Nephron (organoid): ENCODE measurements at regions not wholly inside any gene's neighbourhood (a gene's known extent, or its start where the extent isn't known, plus 50 kb on each side); places are given as distances from the start of the nearest gene placed in this dataset.

ENCODE experiments used
- H3K27ac Mint-ChIP-seq, 3 experiments: 2 replicates each; pipeline ENCODE4 v1.8.0; 2020; ENCODE audit warnings: mixed read lengths in 3 of 3, mild to moderate bottlenecking in 2 of 3, moderate library complexity in 1 of 3
- H3K27me3 Mint-ChIP-seq: 2 replicates; pipeline ENCODE4 v1.8.0; 2021; ENCODE audit warnings: low read depth, mild to moderate bottlenecking, moderate library complexity, mixed read lengths
- H3K36me3 Mint-ChIP-seq: 2 replicates; pipeline ENCODE4 v1.8.0; 2020; ENCODE audit warnings: low read depth, mixed read lengths
- H3K4me1 Mint-ChIP-seq: 2 replicates; pipeline ENCODE4 v1.8.0; 2020; ENCODE audit warnings: mixed read lengths
- H3K4me3 Mint-ChIP-seq, 3 experiments: 2 replicates each; pipeline ENCODE4 v1.8.0; 2020; ENCODE audit warnings: mild to moderate bottlenecking in 3 of 3, mixed read lengths in 3 of 3, moderate library complexity in 2 of 3
- H3K9me3 Mint-ChIP-seq: 2 replicates; pipeline ENCODE4 v1.8.0; 2020; ENCODE audit warnings: mixed read lengths
- CTCF ChIP-seq, 3 experiments: fragments of 200-600 bp; sonication (generic); IDR thresholded peaks; one replicate each; pipeline ENCODE4 v1.5.0; 2021; ENCODE audit warnings: antibody characterized with exemption in 3 of 3; ENCODE audit not compliant: unreplicated experiment in 3 of 3

GRCh38 chr3:152623286-152623911 is 211.5 kb upstream of the P2RY1 start:
- no peaks in the 10 kb centered on the region for H3K36me3 Mint-ChIP-seq
- no peak overlapping the region for H3K27ac Mint-ChIP-seq
- no peaks in the 10 kb centered on the region for H3K27me3 Mint-ChIP-seq
- no peaks in the 10 kb centered on the region for H3K9me3 Mint-ChIP-seq
- peaks cover 23% of the 10 kb centered on the region for H3K4me1 Mint-ChIP-seq
- no peak for TF ChIP-seq CTCF (IDR thresholded peaks at IDR 0.05; ENCODE audit: unreplicated experiment in 3 of 3)
- no peak overlapping the region for H3K4me3 Mint-ChIP-seq

DNA sequence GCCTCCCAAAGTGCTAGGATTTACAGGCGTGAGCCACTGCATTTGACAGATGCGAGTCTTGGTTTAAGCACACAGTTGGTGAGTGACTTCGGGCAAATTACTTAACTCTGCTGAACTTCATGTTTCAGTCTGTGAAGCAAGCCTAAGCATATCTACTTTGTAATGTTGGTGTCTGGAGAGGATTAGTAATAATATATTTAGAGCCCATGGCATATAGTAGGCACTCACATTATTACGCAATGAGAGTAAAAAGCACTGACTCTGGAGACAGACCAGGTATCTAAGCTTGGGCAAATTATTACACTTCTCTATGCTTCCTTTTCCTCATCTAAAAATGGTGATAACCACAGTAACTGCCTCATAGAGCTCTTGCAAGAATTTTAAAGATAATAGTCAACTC is 208.7 kb upstream of the P2RY1 start:
- no peaks in the 10 kb centered on the region for H3K36me3 Mint-ChIP-seq
- H3K4me3 Mint-ChIP-seq = no peak overlapping the region
- peaks cover 11% of the 10 kb centered on the region for H3K4me1 Mint-ChIP-seq
- TF ChIP-seq CTCF (IDR thresholded peaks at IDR 0.05; ENCODE audit: unreplicated experiment in 3 of 3) = no peak
- H3K9me3 Mint-ChIP-seq = peaks cover 8% of the 10 kb centered on the region
- peaks cover 3% of the 10 kb centered on the region for H3K27me3 Mint-ChIP-seq
- no peak overlapping the region for H3K27ac Mint-ChIP-seq

- Mint-ChIP-seq H3K27ac (no peak overlapping the region), H3K27me3 (peaks cover 3% of the 10 kb centered on the region), H3K4me3 (no peak overlapping the region), H3K36me3 (no peaks in the 10 kb centered on the region), H3K4me1 (peaks cover 6% of the 10 kb centered on the region), H3K9me3 (peaks cover 8% of the 10 kb centered on the region)
- no peak for TF ChIP-seq CTCF (IDR thresholded peaks at IDR 0.05; ENCODE audit: unreplicated experiment in 3 of 3)
Observed at GRCh38 chr3:152628496-152628895, 206.4 kb upstream of the P2RY1 start.

GRCh38 chr3:152629363-152630122 is 205.4 kb upstream of the P2RY1 start:
- Mint-ChIP-seq H3K27me3 (peaks cover 3% of the 10 kb centered on the region), H3K9me3 (peaks cover 8% of the 10 kb centered on the region), H3K36me3 (no peaks in the 10 kb centered on the region), H3K4me1 (no peaks in the 10 kb centered on the region), H3K4me3 (no peak overlapping the region), H3K27ac (no peak overlapping the region)
- no peak for TF ChIP-seq CTCF (IDR thresholded peaks at IDR 0.05; ENCODE audit: unreplicated experiment in 3 of 3)

GRCh38 chr3:152635389-152635788 is 199.5 kb upstream of the P2RY1 start:
- H3K4me1 Mint-ChIP-seq = no peaks in the 10 kb centered on the region
- peaks cover 3% of the 10 kb centered on the region for H3K9me3 Mint-ChIP-seq
- H3K27me3 Mint-ChIP-seq = peaks cover 4% of the 10 kb centered on the region
- TF ChIP-seq CTCF (IDR thresholded peaks at IDR 0.05; ENCODE audit: unreplicated experiment in 3 of 3) = no peak
- H3K36me3 Mint-ChIP-seq = no peaks in the 10 kb centered on the region
- no peak overlapping the region for H3K4me3 Mint-ChIP-seq
- H3K27ac Mint-ChIP-seq = no peak overlapping the region

DNA sequence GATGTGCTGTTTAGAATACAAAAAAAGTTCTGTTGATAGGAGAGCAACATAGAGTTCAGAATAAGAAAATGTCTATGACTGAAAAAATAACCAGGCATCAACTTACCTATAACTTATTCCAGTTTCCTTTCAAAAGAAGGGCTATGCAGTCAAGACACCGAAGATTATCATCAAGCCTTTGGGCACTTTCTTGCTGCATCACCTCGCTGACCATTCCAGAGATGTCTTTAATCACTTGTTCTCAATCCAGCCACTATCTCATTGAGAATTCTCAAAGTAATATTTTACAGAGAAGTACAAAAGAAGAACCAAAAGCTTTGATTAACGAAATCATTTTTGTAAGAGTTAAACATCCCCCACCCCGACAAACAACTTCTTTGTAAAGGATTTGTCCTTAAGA is 198.3 kb upstream of the P2RY1 start:
- Mint-ChIP-seq H3K9me3 (no peaks in the 10 kb centered on the region), H3K27me3 (peaks cover 4% of the 10 kb centered on the region), H3K4me1 (no peaks in the 10 kb centered on the region), H3K27ac (no peak overlapping the region), H3K4me3 (no peak overlapping the region), H3K36me3 (no peaks in the 10 kb centered on the region)
- no peak for TF ChIP-seq CTCF (IDR thresholded peaks at IDR 0.05; ENCODE audit: unreplicated experiment in 3 of 3)
